SK-N-SH (cell line): ENCODE measurements at regions not wholly inside any gene's neighbourhood (a gene's known extent, or its start where the extent isn't known, plus 50 kb on each side); places are given as distances from the start of the nearest gene placed in this dataset.

ENCODE experiments used
- EP300 ChIP-seq, 2 experiments: IDR thresholded peaks; 2 replicates each; pipeline versions ENCODE4 v1.4.0 to v1.6.1; 2012; ENCODE audit warnings: borderline replicate concordance in 1 of 2, low read depth in 1 of 2, low read length in 1 of 2
- FOXM1 ChIP-seq: IDR thresholded peaks from 2 replicates; pipeline ENCODE4 v1.4.0; 2012; ENCODE audit warnings: low read depth, mild to moderate bottlenecking
- JUND ChIP-seq: IDR thresholded peaks from 2 replicates; pipeline ENCODE4 v1.4.0; 2012
- RAD21 ChIP-seq: IDR thresholded peaks from 2 replicates; pipeline ENCODE4 v1.6.1; 2012; ENCODE audit warnings: mild to moderate bottlenecking, low read length
- RCOR1 ChIP-seq: fragments of 150-350 bp; IDR thresholded peaks from 2 replicates; pipeline ENCODE4 v1.6.1; 2017; ENCODE audit warnings: antibody characterized with exemption, low read length
- YY1 ChIP-seq: IDR thresholded peaks from 2 replicates; pipeline ENCODE4 v1.4.0; 2012; ENCODE audit warnings: low read depth, mild to moderate bottlenecking
- TF ChIP-seq, protein P1 (sequence below): IDR thresholded peaks from 2 replicates; pipeline ENCODE4 v1.4.0; 2012; ENCODE audit warnings: low read depth, borderline replicate concordance
- TF ChIP-seq, protein P2 (sequence below): fragments of 200-600 bp; sonication (generic); IDR thresholded peaks from 2 replicates; pipeline ENCODE4 v1.6.1; 2017; ENCODE audit warnings: antibody characterized with exemption, mild to moderate bottlenecking, moderate library complexity

DNA sequence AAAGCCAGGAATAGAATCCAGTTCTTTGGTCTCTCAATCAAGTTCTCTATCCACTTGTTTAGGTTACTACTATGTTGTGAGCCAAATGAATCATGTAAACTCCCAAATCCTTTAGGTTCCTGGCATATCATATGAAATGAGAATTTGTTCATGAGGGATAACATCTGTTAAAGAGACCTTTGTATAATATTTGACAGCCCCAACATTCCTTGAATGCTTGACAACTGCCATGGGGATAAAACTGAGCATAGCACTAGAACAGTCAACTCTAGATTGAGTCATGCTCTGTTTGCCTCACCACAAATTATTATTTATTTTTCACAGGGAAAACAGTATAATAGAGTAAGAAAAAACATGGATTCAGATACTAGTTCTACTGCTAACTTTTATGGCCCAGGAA, 93.3 kb downstream of the NAA11 start:
- TF ChIP-seq YY1 (no peak), EP300 (IDR thresholded peaks at IDR 0.05; ENCODE audit: borderline replicate concordance in 1 of 2, low read depth in 1 of 2, low read length in 1 of 2) (no peak), FOXM1 (no peak), RCOR1 (no peak), JUND (no peak), RAD21 (no peak)
- TF ChIP-seq, protein P1, sequence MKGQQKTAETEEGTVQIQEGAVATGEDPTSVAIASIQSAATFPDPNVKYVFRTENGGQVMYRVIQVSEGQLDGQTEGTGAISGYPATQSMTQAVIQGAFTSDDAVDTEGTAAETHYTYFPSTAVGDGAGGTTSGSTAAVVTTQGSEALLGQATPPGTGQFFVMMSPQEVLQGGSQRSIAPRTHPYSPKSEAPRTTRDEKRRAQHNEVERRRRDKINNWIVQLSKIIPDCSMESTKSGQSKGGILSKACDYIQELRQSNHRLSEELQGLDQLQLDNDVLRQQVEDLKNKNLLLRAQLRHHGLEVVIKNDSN, result no peak
- TF ChIP-seq, protein P2, sequence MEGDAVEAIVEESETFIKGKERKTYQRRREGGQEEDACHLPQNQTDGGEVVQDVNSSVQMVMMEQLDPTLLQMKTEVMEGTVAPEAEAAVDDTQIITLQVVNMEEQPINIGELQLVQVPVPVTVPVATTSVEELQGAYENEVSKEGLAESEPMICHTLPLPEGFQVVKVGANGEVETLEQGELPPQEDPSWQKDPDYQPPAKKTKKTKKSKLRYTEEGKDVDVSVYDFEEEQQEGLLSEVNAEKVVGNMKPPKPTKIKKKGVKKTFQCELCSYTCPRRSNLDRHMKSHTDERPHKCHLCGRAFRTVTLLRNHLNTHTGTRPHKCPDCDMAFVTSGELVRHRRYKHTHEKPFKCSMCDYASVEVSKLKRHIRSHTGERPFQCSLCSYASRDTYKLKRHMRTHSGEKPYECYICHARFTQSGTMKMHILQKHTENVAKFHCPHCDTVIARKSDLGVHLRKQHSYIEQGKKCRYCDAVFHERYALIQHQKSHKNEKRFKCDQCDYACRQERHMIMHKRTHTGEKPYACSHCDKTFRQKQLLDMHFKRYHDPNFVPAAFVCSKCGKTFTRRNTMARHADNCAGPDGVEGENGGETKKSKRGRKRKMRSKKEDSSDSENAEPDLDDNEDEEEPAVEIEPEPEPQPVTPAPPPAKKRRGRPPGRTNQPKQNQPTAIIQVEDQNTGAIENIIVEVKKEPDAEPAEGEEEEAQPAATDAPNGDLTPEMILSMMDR, result no peak
